ENCODE measurements at regions not wholly inside any gene's neighbourhood (a gene's known extent, or its start where the extent isn't known, plus 50 kb on each side); places are given as distances from the start of the nearest gene placed in this dataset.

DNA sequence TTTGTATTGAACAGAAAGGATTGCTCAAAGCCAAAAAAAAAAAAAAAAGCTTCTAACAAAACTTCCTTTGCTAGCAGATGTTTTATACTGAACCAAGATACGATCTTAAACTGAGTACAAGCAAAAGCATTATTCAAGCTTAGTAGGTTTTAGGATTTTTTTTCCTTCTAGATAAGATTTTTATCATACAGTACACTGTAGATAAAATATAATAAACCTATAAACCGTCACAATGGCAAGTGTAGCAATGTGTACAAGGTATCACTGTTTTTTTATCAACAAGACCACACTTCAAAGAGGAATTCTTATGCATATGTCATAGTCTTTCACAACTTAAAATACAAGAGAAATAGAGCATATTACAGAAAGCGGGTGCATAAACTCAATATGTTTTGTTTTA, 56.5 kb upstream of the TRPM3 start:
- TF ChIP-seq EP300 (IDR thresholded peaks at IDR 0.05), result no peak
- TF ChIP-seq, protein P1, sequence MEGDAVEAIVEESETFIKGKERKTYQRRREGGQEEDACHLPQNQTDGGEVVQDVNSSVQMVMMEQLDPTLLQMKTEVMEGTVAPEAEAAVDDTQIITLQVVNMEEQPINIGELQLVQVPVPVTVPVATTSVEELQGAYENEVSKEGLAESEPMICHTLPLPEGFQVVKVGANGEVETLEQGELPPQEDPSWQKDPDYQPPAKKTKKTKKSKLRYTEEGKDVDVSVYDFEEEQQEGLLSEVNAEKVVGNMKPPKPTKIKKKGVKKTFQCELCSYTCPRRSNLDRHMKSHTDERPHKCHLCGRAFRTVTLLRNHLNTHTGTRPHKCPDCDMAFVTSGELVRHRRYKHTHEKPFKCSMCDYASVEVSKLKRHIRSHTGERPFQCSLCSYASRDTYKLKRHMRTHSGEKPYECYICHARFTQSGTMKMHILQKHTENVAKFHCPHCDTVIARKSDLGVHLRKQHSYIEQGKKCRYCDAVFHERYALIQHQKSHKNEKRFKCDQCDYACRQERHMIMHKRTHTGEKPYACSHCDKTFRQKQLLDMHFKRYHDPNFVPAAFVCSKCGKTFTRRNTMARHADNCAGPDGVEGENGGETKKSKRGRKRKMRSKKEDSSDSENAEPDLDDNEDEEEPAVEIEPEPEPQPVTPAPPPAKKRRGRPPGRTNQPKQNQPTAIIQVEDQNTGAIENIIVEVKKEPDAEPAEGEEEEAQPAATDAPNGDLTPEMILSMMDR (IDR thresholded peaks at IDR 0.05), result no peak
